Endothelial cell of umbilical vein (primary cell): ENCODE measurements at regions not wholly inside any gene's neighbourhood (a gene's known extent, or its start where the extent isn't known, plus 50 kb on each side); places are given as distances from the start of the nearest gene placed in this dataset.

Source experiments
- BruUV-seq: library from RNA; stranded (reverse); fragments of 400-500 nt; replicated peaks from 2 replicates; lab custom pipeline; 2021; lab: Mats Ljungman, UMichigan
- CTCF ChIA-PET: fragments of 300-600, 350-600 bp; sonication (Branson Sonifier 250); formaldehyde crosslinking; loops from one replicate; lab custom pipeline; 2021; ENCODE audit warnings: antibody characterized with exemption, inconsistent platforms; lab: Charles Lee
- POLR2A ChIA-PET: fragments of 300-600, 350-600 bp; sonication (Branson Sonifier 250); formaldehyde crosslinking; loops from one replicate; lab custom pipeline; 2021; ENCODE audit warnings: antibody characterized with exemption, inconsistent platforms; lab: Charles Lee
- DNase-seq: peaks from one replicate; pipeline ENCODE4 v3.0.0-alpha.2; 2011; ENCODE audit warnings: low read depth, low spot score
- FAIRE-seq: peaks from 2 replicates; lab custom pipeline; 2011; peaks lifted over from hg19 to GRCh38; lab: Jason Lieb, UNC
- H2AFZ ChIP-seq: 2 replicates; pipeline ENCODE4 v1.6.0; 2012; ENCODE audit warnings: low read depth, low read length, control low read depth, inconsistent platforms
- H3K27ac ChIP-seq: 2 replicates; pipeline ENCODE4 v1.5.1; 2011; ENCODE audit warnings: low read depth, mild to moderate bottlenecking, control low read depth, low read length, moderate library complexity; ENCODE audit not compliant: insufficient read depth
- H3K27me3 ChIP-seq, 2 experiments: 2 replicates each; pipeline versions ENCODE4 v1.6.0 to v1.6.1; 2011; ENCODE audit warnings: low read length in 2 of 2, mixed read lengths in 1 of 2; ENCODE audit not compliant: control insufficient read depth in 2 of 2, insufficient read depth in 2 of 2
- H3K36me3 ChIP-seq, 2 experiments: 2 replicates in 1 of 2; 3 replicates in 1 of 2; pipeline ENCODE4 v1.5.1; 2011; ENCODE audit warnings: low read length in 2 of 2, mild to moderate bottlenecking in 1 of 2, moderate library complexity in 1 of 2; ENCODE audit not compliant: control insufficient read depth in 2 of 2, insufficient read depth in 2 of 2; ENCODE audit errors: extremely low read depth in 1 of 2
- H3K4me1 ChIP-seq: 3 replicates; pipeline ENCODE4 v1.5.1; 2011; ENCODE audit warnings: mild to moderate bottlenecking, low read length; ENCODE audit not compliant: control insufficient read depth, insufficient read depth; ENCODE audit errors: extremely low read depth
- H3K4me2 ChIP-seq: 2 replicates; pipeline ENCODE4 v1.6.1; 2011; ENCODE audit warnings: low read length, control low read depth, mixed read lengths; ENCODE audit not compliant: insufficient read depth
- H3K4me3 ChIP-seq, 3 experiments: fragments of 200-600 bp in 1 of 3; sonication (generic), shearing (Covaris generic) in 1 of 3; replicated peaks in 1 of 3; 2 replicates each; pipeline ENCODE4 v1.5.1; 2011 to 2016; ENCODE audit warnings: control low read depth in 3 of 3, low read length in 3 of 3, mild to moderate bottlenecking in 2 of 3, inconsistent platforms in 1 of 3, low read depth in 1 of 3, moderate library complexity in 1 of 3; ENCODE audit not compliant: insufficient read depth in 1 of 3
- H3K79me2 ChIP-seq: 2 replicates; pipeline ENCODE4 v1.6.0; 2012; ENCODE audit warnings: low read length, inconsistent platforms; ENCODE audit not compliant: control insufficient read depth, insufficient read depth
- H3K9ac ChIP-seq: replicated peaks from 2 replicates; pipeline ENCODE3; 2011; ENCODE audit warnings: low read length, control low read depth; ENCODE audit not compliant: insufficient read depth; ENCODE audit errors: extremely low read depth
- H3K9me1 ChIP-seq: replicated peaks from 3 replicates; pipeline ENCODE4 v1.6.0; 2011; ENCODE audit warnings: mild to moderate bottlenecking, low read length; ENCODE audit not compliant: control insufficient read depth, insufficient read depth; ENCODE audit errors: extremely low read depth
- H3K9me3 ChIP-seq: replicated peaks from 2 replicates; pipeline ENCODE4 v1.5.1; 2012; ENCODE audit warnings: low read length, inconsistent platforms; ENCODE audit not compliant: control insufficient read depth, insufficient read depth
- H4K20me1 ChIP-seq: replicated peaks from 2 replicates; pipeline ENCODE3; 2011; ENCODE audit warnings: mild to moderate bottlenecking, low read length; ENCODE audit not compliant: control insufficient read depth, insufficient read depth; ENCODE audit errors: extremely low read depth
- CTCF ChIP-seq, 2 donors: IDR thresholded peaks; 1 replicate in 1 of 2; 2 replicates in 1 of 2; pipeline ENCODE4 v1.5.1; 2011; ENCODE audit warnings: low read length in 2 of 2, mild to moderate bottlenecking in 2 of 2, moderate library complexity in 2 of 2, control low read depth in 1 of 2, inconsistent platforms in 1 of 2, low read depth in 1 of 2; ENCODE audit not compliant: insufficient read depth in 1 of 2; ENCODE audit errors: extremely low read depth in 1 of 2
- EZH2 ChIP-seq: IDR thresholded peaks from 2 replicates; pipeline ENCODE4 v1.6.1; 2012; ENCODE audit warnings: borderline replicate concordance, low read depth, mild to moderate bottlenecking, moderate library complexity, low read length, inconsistent platforms; ENCODE audit not compliant: severe bottlenecking
- FOS ChIP-seq: IDR thresholded peaks from 2 replicates; pipeline ENCODE4 v1.6.1; 2011; ENCODE audit warnings: mild to moderate bottlenecking, low read length, moderate library complexity, borderline replicate concordance; ENCODE audit not compliant: insufficient read depth
- GATA2 ChIP-seq: IDR thresholded peaks from 2 replicates; pipeline ENCODE4 v1.7.0; 2011; ENCODE audit warnings: low read depth, mild to moderate bottlenecking, moderate library complexity, mixed read lengths, low read length; ENCODE audit not compliant: insufficient read length, insufficient read depth
- JUN ChIP-seq: IDR thresholded peaks from 2 replicates; pipeline ENCODE4 v1.6.1; 2011; ENCODE audit warnings: borderline replicate concordance, low read depth; ENCODE audit not compliant: insufficient read length, insufficient read depth
- MAX ChIP-seq: IDR thresholded peaks from 2 replicates; pipeline ENCODE4 v1.6.1; 2011; ENCODE audit not compliant: insufficient read depth, insufficient read length
- MYC ChIP-seq: IDR thresholded peaks from one replicate; pipeline ENCODE4 v1.6.1; 2011; ENCODE audit warnings: mild to moderate bottlenecking, low read depth, low read length
- POLR2A ChIP-seq: IDR thresholded peaks from 2 replicates; pipeline ENCODE4 v1.6.1; 2012; ENCODE audit warnings: low read depth, mild to moderate bottlenecking, control low read depth, low read length
- POLR2AphosphoS5 ChIP-seq: IDR thresholded peaks from 2 replicates; pipeline ENCODE4 v1.6.1; 2012; ENCODE audit warnings: low read depth, mild to moderate bottlenecking, control low read depth, low read length, moderate library complexity; ENCODE audit not compliant: insufficient read depth
- dilution Hi-C: fragments of 300-500 bp; cut with MboI; formaldehyde crosslinking; loops from one replicate; pipeline ENCODE4 v1.15.0; 2019; ENCODE audit warnings: low sequenced_read_pairs; ENCODE audit not compliant: extremely low pct_ligation_motif_present
- intact Hi-C: fragments of 100-400 bp; cut with micrococcal nuclease; formaldehyde crosslinking; loops from one replicate; pipeline ENCODE4 v1.10.0; 2022

- DNase-seq (no peak), FAIRE-seq (no peak)
- ChIA-PET POLR2A (no interaction called here), CTCF (interaction anchor here (1.1 kb wide), 1 partner anchor 14 kb away, joined by 3 read pairs; no protein-coding TSS in a partner anchor)
- Histone ChIP-seq H3K9me3 (no peaks in the 10 kb centered on the region), H3K4me2 (no peak overlapping the region), H3K27me3 (peaks cover 0 to 5% of the 10 kb centered on the region in 2 experiments), H2AFZ (no peak overlapping the region), H3K27ac (no peak overlapping the region), H3K79me2 (no peaks in the 10 kb centered on the region), H3K4me3 (no peak overlapping the region), H3K4me1 (no peaks in the 10 kb centered on the region), H3K9me1 (no peaks in the 10 kb centered on the region), H4K20me1 (no peaks in the 10 kb centered on the region), H3K36me3 (no peaks in the 10 kb centered on the region), H3K9ac (no peak overlapping the region)
- TF ChIP-seq EZH2 (no peak), GATA2 (no peak), CTCF (IDR thresholded peaks at IDR 0.05; ENCODE audit: extremely low read depth in 1 of 2, insufficient read depth in 1 of 2, low read depth in 1 of 2, low read length in 2 of 2) (no peak), JUN (no peak), MYC (no peak), POLR2A (no peak), POLR2AphosphoS5 (no peak), FOS (no peak), MAX (no peak)
- intact Hi-C loops (no loop called here), dilution Hi-C loops (no loop called here)
- no TSS peak for BruUV-seq
Measured at GRCh38 chr2:181153886-181154285, 173.5 kb downstream of the UBE2E3 start.
